HepG2 (cell line): ENCODE measurements at regions not wholly inside any gene's neighbourhood (a gene's known extent, or its start where the extent isn't known, plus 50 kb on each side); places are given as distances from the start of the nearest gene placed in this dataset.

Experiments
- ATAC-seq: fragments of 200-7000 bp; cut with Tn5 transposase; 3 replicates; pipeline ENCODE4 v1.9.1; 2020; ENCODE audit warnings: mild to moderate bottlenecking, moderate library complexity
- BruUV-seq: library from RNA; stranded (reverse); fragments of 400-500 nt; replicated peaks from 2 replicates; lab custom pipeline; 2021; lab: Mats Ljungman, UMichigan
- CTCF ChIA-PET: fragments of 300-600 bp; formaldehyde crosslinking; extraction: SDS; loops from one replicate; lab custom pipeline; 2021; ENCODE audit warnings: low total read pairs, inconsistent platforms, low intra/inter-chr PET ratio; lab: Yijun Ruan, JAX
- POLR2A ChIA-PET: fragments of 350-600 bp; sonication (Branson Sonifier 250); formaldehyde crosslinking; loops from one replicate; lab custom pipeline; 2020; ENCODE audit warnings: antibody characterized with exemption, inconsistent platforms; lab: Yijun Ruan, JAX
- DNase-seq: peaks from one replicate; pipeline ENCODE4 v3.0.0-alpha.2; 2015; ENCODE audit warnings: low spot score
- FAIRE-seq: peaks from 3 replicates; lab custom pipeline; 2011; peaks lifted over from hg19 to GRCh38; lab: Jason Lieb, UNC
- H2AFZ ChIP-seq: one replicate; pipeline ENCODE4 v1.6.1; 2011; ENCODE audit warnings: low read length, inconsistent platforms
- H3K27ac ChIP-seq: fragments of 300-600 bp; 3 replicates; pipeline ENCODE4 v1.8.0; 2011; ENCODE audit warnings: mixed run types, mild to moderate bottlenecking, mixed read lengths, low read length, inconsistent platforms; ENCODE audit not compliant: insufficient read depth; ENCODE audit errors: extremely low read length
- H3K27me3 ChIP-seq, 2 experiments: fragments of 200-600 bp in 1 of 2; 2 replicates in 1 of 2; 3 replicates in 1 of 2; pipeline versions ENCODE4 v1.6.0 to v1.8.0; 2011; ENCODE audit warnings: low read length in 2 of 2, mild to moderate bottlenecking in 2 of 2, moderate library complexity in 2 of 2, inconsistent platforms in 1 of 2; ENCODE audit not compliant: insufficient read depth in 2 of 2, control insufficient read depth in 1 of 2
- H3K36me3 ChIP-seq, 2 experiments: fragments of 200-600 bp in 1 of 2; replicated peaks in 1 of 2; 2 replicates in 1 of 2; 3 replicates in 1 of 2; pipeline versions ENCODE4 v1.5.1 to v1.8.0; 2011; ENCODE audit warnings: low read length in 2 of 2, inconsistent platforms in 1 of 2; ENCODE audit not compliant: insufficient read depth in 2 of 2, control insufficient read depth in 1 of 2
- H3K4me1 ChIP-seq: 2 replicates; pipeline ENCODE4 v1.5.1; 2012; ENCODE audit warnings: low read length, inconsistent platforms; ENCODE audit not compliant: insufficient read depth
- H3K4me2 ChIP-seq: 2 replicates; pipeline ENCODE4 v1.6.0; 2011; ENCODE audit warnings: low read depth, low read length, inconsistent platforms
- H3K4me3 ChIP-seq, 3 experiments: fragments of 200-600 bp in 1 of 3; sonication (generic), shearing (Covaris generic) in 1 of 3; replicated peaks in 1 of 3; 2 replicates each; pipeline ENCODE4 v1.5.1; 2011 to 2016; ENCODE audit warnings: low read length in 3 of 3, inconsistent platforms in 2 of 3, low read depth in 2 of 3, mild to moderate bottlenecking in 2 of 3, control low read depth in 1 of 3, mixed read lengths in 1 of 3; ENCODE audit not compliant: insufficient read depth in 1 of 3
- H3K79me2 ChIP-seq: one replicate; pipeline ENCODE4 v1.6.1; 2011; ENCODE audit warnings: low read length, inconsistent platforms; ENCODE audit not compliant: insufficient read depth
- H3K9ac ChIP-seq: 2 replicates; pipeline ENCODE4 v1.6.0; 2011; ENCODE audit warnings: mild to moderate bottlenecking, low read depth, low read length, inconsistent platforms; ENCODE audit not compliant: insufficient read depth
- H3K9me3 ChIP-seq: 2 replicates; pipeline ENCODE4 v1.5.1; 2012; ENCODE audit warnings: mild to moderate bottlenecking, low read length
- H4K20me1 ChIP-seq: 2 replicates; pipeline ENCODE4 v1.6.0; 2011; ENCODE audit warnings: inconsistent platforms, mild to moderate bottlenecking, low read length, moderate library complexity; ENCODE audit not compliant: insufficient read depth
- ZNF17 ChIP-seq: sonication (generic); formaldehyde crosslinking; IDR thresholded peaks from 2 replicates; pipeline ENCODE4 v1.5.0; 2020; ENCODE audit warnings: mild to moderate bottlenecking, missing genetic modification reagents
- ZNF34 ChIP-seq: sonication (generic); formaldehyde crosslinking; IDR thresholded peaks from 2 replicates; pipeline ENCODE4 v1.4.0; 2020; ENCODE audit warnings: mild to moderate bottlenecking, missing genetic modification reagents, borderline replicate concordance
- ZNF589 ChIP-seq: sonication (generic); formaldehyde crosslinking; conservative IDR thresholded peaks from 2 replicates; pipeline ENCODE4 v1.8.0; 2022; ENCODE audit warnings: mild to moderate bottlenecking, moderate library complexity, missing genetic modification reagents
- ZNF772 ChIP-seq: sonication (generic); formaldehyde crosslinking; IDR thresholded peaks from 2 replicates; pipeline ENCODE4 v1.5.0; 2020; ENCODE audit warnings: mild to moderate bottlenecking, missing genetic modification reagents
- WGBS: methylation state at CpG from one replicate; pipeline ENCODE4 v1.1.6; 2017; ENCODE audit warnings: low lambda C conversion rate; 5-methylcytosine and 5-hydroxymethylcytosine counted together
- in situ Hi-C: cut with HindIII; loops from 2 replicates; pipeline ENCODE4 v1.10.0; 2017; ENCODE audit warnings: low pct_unique_long_range_greater_than_20kb; ENCODE audit not compliant: extremely low pct_ligation_motif_present
- intact Hi-C: fragments of 100-400 bp; cut with micrococcal nuclease; formaldehyde crosslinking; loops from one replicate; pipeline ENCODE4 v1.10.0; 2022; ENCODE audit not compliant: unreplicated experiment
- TF ChIP-seq, protein P1 (sequence below): sonication (generic); formaldehyde crosslinking; IDR thresholded peaks from 2 replicates; pipeline ENCODE4 v1.4.0; 2020; ENCODE audit warnings: missing genetic modification reagents
- TF ChIP-seq, protein P2 (sequence below): sonication (generic); formaldehyde crosslinking; IDR thresholded peaks from 2 replicates; pipeline ENCODE4 v1.4.0; 2020; ENCODE audit warnings: missing genetic modification reagents, borderline replicate concordance

DNA sequence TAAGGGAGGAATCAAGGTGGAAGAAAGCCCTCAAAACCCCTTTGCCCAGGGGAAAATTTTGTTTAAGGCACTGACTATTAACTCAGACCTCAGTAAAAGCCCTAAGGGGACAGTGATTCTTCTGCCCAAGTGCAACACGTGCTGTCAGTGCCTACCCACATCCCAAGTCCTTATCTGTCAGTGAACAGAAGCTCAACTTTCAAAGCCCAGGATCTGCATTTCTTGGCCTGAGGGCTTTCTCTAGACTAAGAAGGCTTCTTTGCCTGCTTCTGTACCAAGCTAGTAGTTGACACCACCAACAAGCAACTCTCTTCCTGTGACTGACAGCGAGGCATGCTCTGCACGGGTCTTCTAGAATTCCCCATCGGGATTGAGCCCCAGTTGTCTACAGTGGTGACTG, 416.0 kb upstream of the SPTLC3 start:
- DNase-seq (no peak), ATAC-seq (0 out of 3 replicates have a peak, but pooled peaks have one; percentile 37), FAIRE-seq (no peak)
- CTCF ChIA-PET: no interaction called here
- intact Hi-C loops: loop anchor here (10.0 kb wide), 1 partner anchor 918 kb away; no protein-coding TSS in a partner anchor
- H3K4me2 ChIP-seq: no peak overlapping the region
- H3K9me3 ChIP-seq: no peaks in the 10 kb centered on the region
- no peaks in the 10 kb centered on the region for H3K36me3 ChIP-seq
- no peaks in the 10 kb centered on the region; a peak in 1 of 5 replicates for H3K27me3 ChIP-seq
- in situ Hi-C loops: loop anchor here (25.0 kb wide), 1 partner anchor 595 kb away; no protein-coding TSS in a partner anchor
- no peaks in the 10 kb centered on the region for H3K4me1 ChIP-seq
- POLR2A ChIA-PET: no interaction called here
- H3K4me3 ChIP-seq: no peak overlapping the region
- WGBS: 2% methylated on average over 4 of the region's 4 CpGs
- no peaks in the 10 kb centered on the region for H3K79me2 ChIP-seq
- H3K27ac ChIP-seq: no peak overlapping the region
- no peak overlapping the region for H3K9ac ChIP-seq
- TF ChIP-seq, protein P1, sequence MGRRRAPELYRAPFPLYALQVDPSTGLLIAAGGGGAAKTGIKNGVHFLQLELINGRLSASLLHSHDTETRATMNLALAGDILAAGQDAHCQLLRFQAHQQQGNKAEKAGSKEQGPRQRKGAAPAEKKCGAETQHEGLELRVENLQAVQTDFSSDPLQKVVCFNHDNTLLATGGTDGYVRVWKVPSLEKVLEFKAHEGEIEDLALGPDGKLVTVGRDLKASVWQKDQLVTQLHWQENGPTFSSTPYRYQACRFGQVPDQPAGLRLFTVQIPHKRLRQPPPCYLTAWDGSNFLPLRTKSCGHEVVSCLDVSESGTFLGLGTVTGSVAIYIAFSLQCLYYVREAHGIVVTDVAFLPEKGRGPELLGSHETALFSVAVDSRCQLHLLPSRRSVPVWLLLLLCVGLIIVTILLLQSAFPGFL (CRISPR knock-in tag): no peak
- TF ChIP-seq, protein P2, sequence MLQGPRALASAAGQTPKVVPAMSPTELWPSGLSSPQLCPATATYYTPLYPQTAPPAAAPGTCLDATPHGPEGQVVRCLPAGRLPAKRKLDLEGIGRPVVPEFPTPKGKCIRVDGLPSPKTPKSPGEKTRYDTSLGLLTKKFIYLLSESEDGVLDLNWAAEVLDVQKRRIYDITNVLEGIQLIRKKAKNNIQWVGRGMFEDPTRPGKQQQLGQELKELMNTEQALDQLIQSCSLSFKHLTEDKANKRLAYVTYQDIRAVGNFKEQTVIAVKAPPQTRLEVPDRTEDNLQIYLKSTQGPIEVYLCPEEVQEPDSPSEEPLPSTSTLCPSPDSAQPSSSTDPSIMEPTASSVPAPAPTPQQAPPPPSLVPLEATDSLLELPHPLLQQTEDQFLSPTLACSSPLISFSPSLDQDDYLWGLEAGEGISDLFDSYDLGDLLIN (CRISPR knock-in tag): no peak
- TF ChIP-seq ZNF589 (no peak), ZNF34 (CRISPR knock-in tag) (no peak), ZNF772 (CRISPR knock-in tag) (no peak), ZNF17 (CRISPR knock-in tag) (no peak)
- TF ChIP-seq, all 625 proteins: peak for 0
- no TSS peak for BruUV-seq
- Histone ChIP-seq H4K20me1 (no peaks in the 10 kb centered on the region), H2AFZ (no peak overlapping the region)
